ENCODE measurements at regions not wholly inside any gene's neighbourhood (a gene's known extent, or its start where the extent isn't known, plus 50 kb on each side); places are given as distances from the start of the nearest gene placed in this dataset.
"Not testable (repeated sequence)": the region's sequence is repeated elsewhere in the genome, so short reads cannot be mapped to it uniquely, and the experiment has no call there.

DNA sequence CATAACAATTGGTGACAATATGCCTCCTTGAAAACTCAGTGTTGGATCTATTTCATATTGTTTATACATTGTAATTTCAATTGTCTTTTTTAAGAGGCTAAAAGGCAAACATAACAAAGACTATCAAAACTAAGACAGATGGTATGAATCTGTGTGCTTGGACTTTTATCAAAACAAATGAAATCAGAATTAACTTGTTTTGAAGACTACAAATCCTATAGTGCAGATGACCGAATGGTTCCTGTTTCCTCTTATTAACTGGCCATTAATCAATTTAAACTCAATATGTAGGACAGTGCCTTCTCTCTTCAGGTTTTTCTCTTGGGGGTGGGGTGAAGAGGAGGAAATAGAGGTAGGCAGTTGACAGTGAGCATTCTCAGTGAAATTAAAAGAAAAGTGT is 366.9 kb upstream of the GRAMD2B start:
- H3K4me1 ChIP-seq, result peaks cover 12% of the 10 kb centered on the region
- H3K9me3 ChIP-seq (ENCODE audit: low read depth), result no peaks in the 10 kb centered on the region
- TF ChIP-seq EZH2 (IDR thresholded peaks at IDR 0.05), result no peak
- Mint-ChIP-seq H3K4me3 (no peak overlapping the region), H3K9me3 (peaks cover 5% of the 10 kb centered on the region), H3K4me1 (peaks cover 17% of the 10 kb centered on the region), H3K27ac (peak overlapping the region; percentile 2), H3K36me3 (no peaks in the 10 kb centered on the region), H3K27me3 (ENCODE audit: insufficient read depth, low read depth) (no peaks in the 10 kb centered on the region)
- no peak overlapping the region for H2AFZ ChIP-seq (replicated peaks)
- no peaks in the 10 kb centered on the region for H3K36me3 ChIP-seq
- no peak overlapping the region for H3K9ac ChIP-seq
- no peaks in the 10 kb centered on the region for H3K27me3 ChIP-seq
- H4K20me1 ChIP-seq (ENCODE audit: low read depth), result no peaks in the 10 kb centered on the region
- no peak overlapping the region for H3K4me3 ChIP-seq
- no peak overlapping the region for H3K4me2 ChIP-seq
- no peaks in the 10 kb centered on the region for H3F3A ChIP-seq (ENCODE audit: low read depth)
- H3K27ac ChIP-seq, result no peak overlapping the region
- H3K79me2 ChIP-seq (ENCODE audit: low read depth), result no peaks in the 10 kb centered on the region
- DNase-seq (ENCODE audit: low spot score), result no peak

DNA sequence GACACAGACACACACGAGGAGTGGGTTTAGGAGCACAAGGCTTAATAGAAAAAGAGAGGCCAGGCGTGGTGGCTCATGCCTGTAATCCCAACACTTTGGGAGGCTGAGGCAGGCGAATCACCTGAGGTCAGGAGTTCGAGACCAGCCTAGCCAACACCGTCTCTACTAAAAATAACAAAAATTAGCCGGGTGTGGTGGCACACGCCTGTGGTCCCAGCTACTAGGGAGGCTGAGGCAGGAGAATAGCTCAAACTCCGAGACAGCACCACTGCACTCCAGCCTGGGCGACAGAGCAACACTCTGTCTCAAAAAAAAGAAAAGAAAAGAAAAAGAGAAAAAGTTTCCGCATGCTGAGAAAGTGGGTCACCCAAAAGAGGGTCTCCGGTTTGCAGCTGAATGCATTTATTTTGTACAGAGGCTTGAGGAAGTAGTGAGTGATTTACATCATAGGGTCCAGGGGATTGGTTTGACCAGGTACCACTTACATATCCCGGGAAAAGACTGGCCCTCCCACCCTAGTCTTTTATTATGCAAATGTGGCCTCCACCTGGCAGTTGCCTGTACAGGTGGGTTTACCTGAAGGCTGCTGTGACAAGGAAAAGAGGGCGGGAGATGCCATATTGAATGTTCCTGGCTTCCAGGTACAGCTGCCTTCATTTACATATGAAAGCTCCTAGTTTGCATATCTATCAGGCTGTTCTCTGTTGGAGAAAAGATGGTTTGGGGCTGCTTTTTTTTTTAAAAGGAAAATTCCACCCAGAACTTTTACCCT is 366.2 kb upstream of the GRAMD2B start:
- Mint-ChIP-seq H3K9me3 (peaks cover 5% of the 10 kb centered on the region), H3K27ac (peak overlapping the region; percentile 2), H3K36me3 (no peaks in the 10 kb centered on the region), H3K4me1 (peaks cover 17% of the 10 kb centered on the region), H3K27me3 (ENCODE audit: insufficient read depth, low read depth) (no peaks in the 10 kb centered on the region), H3K4me3 (no peak overlapping the region)
- H2AFZ ChIP-seq (replicated peaks), result no peak overlapping the region
- no peaks in the 10 kb centered on the region for H3K27me3 ChIP-seq
- H3K27ac ChIP-seq, result no peak overlapping the region
- H3K36me3 ChIP-seq, result no peaks in the 10 kb centered on the region
- no peaks in the 10 kb centered on the region for H3K79me2 ChIP-seq (ENCODE audit: low read depth)
- H3K4me1 ChIP-seq, result peaks cover 12% of the 10 kb centered on the region
- no peaks in the 10 kb centered on the region for H3K9me3 ChIP-seq (ENCODE audit: low read depth)
- no peak overlapping the region for H3K4me2 ChIP-seq
- H4K20me1 ChIP-seq (ENCODE audit: low read depth), result no peaks in the 10 kb centered on the region
- DNase-seq (ENCODE audit: low spot score), result no peak
- H3K9ac ChIP-seq, result no peak overlapping the region
- no peaks in the 10 kb centered on the region for H3F3A ChIP-seq (ENCODE audit: low read depth)
- TF ChIP-seq EZH2 (IDR thresholded peaks at IDR 0.05), result no peak
- TF ChIP-seq, protein P1, sequence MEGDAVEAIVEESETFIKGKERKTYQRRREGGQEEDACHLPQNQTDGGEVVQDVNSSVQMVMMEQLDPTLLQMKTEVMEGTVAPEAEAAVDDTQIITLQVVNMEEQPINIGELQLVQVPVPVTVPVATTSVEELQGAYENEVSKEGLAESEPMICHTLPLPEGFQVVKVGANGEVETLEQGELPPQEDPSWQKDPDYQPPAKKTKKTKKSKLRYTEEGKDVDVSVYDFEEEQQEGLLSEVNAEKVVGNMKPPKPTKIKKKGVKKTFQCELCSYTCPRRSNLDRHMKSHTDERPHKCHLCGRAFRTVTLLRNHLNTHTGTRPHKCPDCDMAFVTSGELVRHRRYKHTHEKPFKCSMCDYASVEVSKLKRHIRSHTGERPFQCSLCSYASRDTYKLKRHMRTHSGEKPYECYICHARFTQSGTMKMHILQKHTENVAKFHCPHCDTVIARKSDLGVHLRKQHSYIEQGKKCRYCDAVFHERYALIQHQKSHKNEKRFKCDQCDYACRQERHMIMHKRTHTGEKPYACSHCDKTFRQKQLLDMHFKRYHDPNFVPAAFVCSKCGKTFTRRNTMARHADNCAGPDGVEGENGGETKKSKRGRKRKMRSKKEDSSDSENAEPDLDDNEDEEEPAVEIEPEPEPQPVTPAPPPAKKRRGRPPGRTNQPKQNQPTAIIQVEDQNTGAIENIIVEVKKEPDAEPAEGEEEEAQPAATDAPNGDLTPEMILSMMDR (IDR thresholded peaks at IDR 0.05), result no peak
- no peak for TF ChIP-seq EZH2phosphoT487 (IDR thresholded peaks at IDR 0.05)
- no peak overlapping the region for H3K4me3 ChIP-seq

GRCh38 chr5:126058392-126058791 is 364.8 kb upstream of the GRAMD2B start:
- not testable (repeated sequence) for H3K4me2 ChIP-seq; H2AFZ ChIP-seq (replicated peaks); H3K27me3 ChIP-seq; H3K36me3 Mint-ChIP-seq; H3K27me3 Mint-ChIP-seq (ENCODE audit: insufficient read depth, low read depth); H3K27ac Mint-ChIP-seq; H3F3A ChIP-seq (ENCODE audit: low read depth); H3K27ac ChIP-seq; H3K79me2 ChIP-seq (ENCODE audit: low read depth); H3K4me3 ChIP-seq; H3K9ac ChIP-seq; H3K4me3 Mint-ChIP-seq; H4K20me1 ChIP-seq (ENCODE audit: low read depth); H3K9me3 Mint-ChIP-seq; DNase-seq (ENCODE audit: low spot score); H3K36me3 ChIP-seq; H3K9me3 ChIP-seq (ENCODE audit: low read depth)
- H3K4me1 Mint-ChIP-seq, result peaks cover 20% of the 10 kb centered on the region
- peaks cover 12% of the 10 kb centered on the region for H3K4me1 ChIP-seq

DNA sequence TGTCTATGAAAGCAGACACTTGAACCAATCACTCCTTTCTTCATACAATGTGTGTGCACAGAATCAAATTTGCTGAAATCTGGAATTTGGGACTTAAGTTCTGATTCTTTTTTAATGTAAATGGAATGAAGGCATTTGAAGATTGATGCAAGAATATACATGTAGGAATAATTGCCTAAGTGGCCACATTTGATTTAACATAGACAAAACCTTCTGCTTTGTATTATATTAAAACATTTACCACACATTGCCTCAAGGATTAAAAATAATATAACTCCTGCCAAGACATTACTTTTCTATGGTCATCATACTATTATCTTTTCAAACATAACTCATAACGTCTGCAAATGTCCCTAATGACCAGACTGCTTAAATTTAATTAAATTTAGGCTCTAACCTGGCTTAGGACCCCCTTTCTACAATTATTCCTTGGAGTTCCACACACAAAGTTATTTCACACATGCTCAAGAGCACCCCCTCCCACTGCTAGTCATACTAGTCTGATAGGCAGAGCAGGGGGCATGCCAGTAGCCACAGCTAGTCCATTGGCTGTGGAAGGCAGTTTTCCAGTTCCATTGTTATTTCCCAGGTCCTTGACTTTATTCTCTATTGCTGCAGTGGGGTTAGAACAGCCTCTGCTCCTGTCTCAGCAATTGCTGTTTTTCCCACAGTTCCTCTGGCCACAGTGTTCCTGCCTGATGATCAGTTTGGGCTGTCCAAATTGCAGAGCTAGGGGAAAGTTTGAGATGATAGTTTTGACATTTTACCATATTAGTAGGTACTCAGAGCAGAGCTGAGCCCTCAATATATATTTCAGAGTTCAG is 360.6 kb upstream of the GRAMD2B start:
- H3K9ac ChIP-seq, result no peak overlapping the region
- H2AFZ ChIP-seq (replicated peaks), result no peak overlapping the region
- Mint-ChIP-seq H3K36me3 (no peaks in the 10 kb centered on the region), H3K27me3 (ENCODE audit: insufficient read depth, low read depth) (peaks cover 7% of the 10 kb centered on the region), H3K9me3 (peaks cover 8% of the 10 kb centered on the region), H3K4me3 (no peak overlapping the region), H3K27ac (no peak overlapping the region), H3K4me1 (peaks cover 3% of the 10 kb centered on the region)
- no peak for TF ChIP-seq EZH2phosphoT487 (IDR thresholded peaks at IDR 0.05)
- no peak for TF ChIP-seq EZH2 (IDR thresholded peaks at IDR 0.05)
- TF ChIP-seq, protein P1 (IDR thresholded peaks at IDR 0.05), result no peak
- no peak for DNase-seq (ENCODE audit: low spot score)
- H3K36me3 ChIP-seq, result no peaks in the 10 kb centered on the region
- H4K20me1 ChIP-seq (ENCODE audit: low read depth), result no peaks in the 10 kb centered on the region
- no peaks in the 10 kb centered on the region for H3K27me3 ChIP-seq
- H3K9me3 ChIP-seq (ENCODE audit: low read depth), result no peaks in the 10 kb centered on the region
- no peak overlapping the region for H3K27ac ChIP-seq
- H3K4me1 ChIP-seq, result no peaks in the 10 kb centered on the region
- no peaks in the 10 kb centered on the region for H3F3A ChIP-seq (ENCODE audit: low read depth)
- H3K4me3 ChIP-seq, result no peak overlapping the region
- no peak overlapping the region for H3K4me2 ChIP-seq
- no peaks in the 10 kb centered on the region for H3K79me2 ChIP-seq (ENCODE audit: low read depth)
